Esophagus squamous epithelium (tissue), 5 donors: ENCODE measurements at regions not wholly inside any gene's neighbourhood (a gene's known extent, or its start where the extent isn't known, plus 50 kb on each side); places are given as distances from the start of the nearest gene placed in this dataset.

Experiments used
- DNase-seq: peaks from one replicate; lab custom pipeline; 2025; lab: John Stamatoyannopoulos, UW
- H3K27ac ChIP-seq, 4 donors: fragments of 200-600 bp; sonication (generic); one replicate each; pipeline ENCODE4 v1.5.1; 2016 to 2019; ENCODE audit warnings: mild to moderate bottlenecking in 1 of 4
- H3K27me3 ChIP-seq, 4 donors: fragments of 200-600 bp; sonication (generic); 1 replicate in 3 of 4; 2 replicates in 1 of 4; pipeline versions ENCODE4 v1.5.1 to v1.6.0; 2017 to 2021; ENCODE audit warnings: antibody characterized with exemption in 1 of 4
- H3K36me3 ChIP-seq, 3 donors: fragments of 200-600 bp; sonication (generic); one replicate each; pipeline ENCODE4 v1.5.1; 2016 to 2019
- H3K4me1 ChIP-seq, 3 donors: fragments of 200-600 bp; sonication (generic); one replicate each; pipeline ENCODE4 v1.5.1; 2017 to 2019
- H3K4me3 ChIP-seq, 4 donors: fragments of 200-600 bp; sonication (generic); 1 replicate in 3 of 4; 2 replicates in 1 of 4; pipeline ENCODE4 v1.5.1; 2016 to 2019; ENCODE audit warnings: mild to moderate bottlenecking in 2 of 4, moderate library complexity in 1 of 4
- H3K9me3 ChIP-seq, 3 donors: fragments of 200-600 bp; sonication (generic); one replicate each; pipeline ENCODE4 v1.5.1; 2016 to 2019
- POLR2A ChIP-seq, 4 donors: fragments of 450-650 bp; IDR thresholded peaks; one replicate each; pipeline ENCODE4 v1.6.1; 2017; ENCODE audit warnings: antibody characterized with exemption in 4 of 4, mild to moderate bottlenecking in 4 of 4, moderate library complexity in 3 of 4
- WGBS, 2 donors: methylation state at CpG; one replicate each; pipeline ENCODE4 v1.1.5; 2018; 5-methylcytosine and 5-hydroxymethylcytosine counted together
- intact Hi-C: fragments of 100-400 bp; cut with DNase I; formaldehyde crosslinking; loops from one replicate; pipeline ENCODE4 v1.15.0; 2022
- TF ChIP-seq, protein P1 (sequence below), 6 experiments: fragments of 450-650 bp in 4 of 6; fragments of 200-600 bp in 2 of 6; sonication (generic) in 2 of 6; IDR thresholded peaks; one replicate each; pipeline ENCODE4 v1.5.1; 2016 to 2019; ENCODE audit warnings: antibody characterized with exemption in 6 of 6, mild to moderate bottlenecking in 4 of 6, moderate library complexity in 4 of 6
- donor health status: DM: yes; HTN: yes; CAD: no.

- WGBS, 2 donors, result 80 to 91% methylated on average over 7 to 8 of the region's 8 CpGs
- no peaks in the 10 kb centered on the region for H3K9me3 ChIP-seq
- no peak for DNase-seq
- no peak overlapping the region for H3K4me3 ChIP-seq
- intact Hi-C loops, result no loop called here
- TF ChIP-seq POLR2A (IDR thresholded peaks at IDR 0.05), result no peak
- TF ChIP-seq, protein P1, sequence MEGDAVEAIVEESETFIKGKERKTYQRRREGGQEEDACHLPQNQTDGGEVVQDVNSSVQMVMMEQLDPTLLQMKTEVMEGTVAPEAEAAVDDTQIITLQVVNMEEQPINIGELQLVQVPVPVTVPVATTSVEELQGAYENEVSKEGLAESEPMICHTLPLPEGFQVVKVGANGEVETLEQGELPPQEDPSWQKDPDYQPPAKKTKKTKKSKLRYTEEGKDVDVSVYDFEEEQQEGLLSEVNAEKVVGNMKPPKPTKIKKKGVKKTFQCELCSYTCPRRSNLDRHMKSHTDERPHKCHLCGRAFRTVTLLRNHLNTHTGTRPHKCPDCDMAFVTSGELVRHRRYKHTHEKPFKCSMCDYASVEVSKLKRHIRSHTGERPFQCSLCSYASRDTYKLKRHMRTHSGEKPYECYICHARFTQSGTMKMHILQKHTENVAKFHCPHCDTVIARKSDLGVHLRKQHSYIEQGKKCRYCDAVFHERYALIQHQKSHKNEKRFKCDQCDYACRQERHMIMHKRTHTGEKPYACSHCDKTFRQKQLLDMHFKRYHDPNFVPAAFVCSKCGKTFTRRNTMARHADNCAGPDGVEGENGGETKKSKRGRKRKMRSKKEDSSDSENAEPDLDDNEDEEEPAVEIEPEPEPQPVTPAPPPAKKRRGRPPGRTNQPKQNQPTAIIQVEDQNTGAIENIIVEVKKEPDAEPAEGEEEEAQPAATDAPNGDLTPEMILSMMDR (IDR thresholded peaks at IDR 0.05), result no peak
- H3K27me3 ChIP-seq, result no peaks in the 10 kb centered on the region
- H3K4me1 ChIP-seq, result peaks cover 45 to 86% (median 56%) of the 10 kb centered on the region in 3 donors
- H3K27ac ChIP-seq, result no peak overlapping the region
- H3K36me3 ChIP-seq, result no peaks in the 10 kb centered on the region
Observed at GRCh38 chr12:123073962-123074801, 76.7 kb downstream of the PITPNM2 start.

- H3K9me3 ChIP-seq, result no peaks in the 10 kb centered on the region
- H3K27me3 ChIP-seq, result no peaks in the 10 kb centered on the region
- no peak for DNase-seq
- no peaks in the 10 kb centered on the region for H3K36me3 ChIP-seq
- H3K4me3 ChIP-seq, result no peak overlapping the region
- 79 to 82% methylated on average over 3 of the region's 3 CpGs for WGBS, 2 donors
- peaks cover 45 to 88% (median 56%) of the 10 kb centered on the region in 3 donors for H3K4me1 ChIP-seq
- TF ChIP-seq, protein P1 (IDR thresholded peaks at IDR 0.05), result no peak
- no peak for TF ChIP-seq POLR2A (IDR thresholded peaks at IDR 0.05)
- no peak overlapping the region for H3K27ac ChIP-seq
- intact Hi-C loops, result no loop called here
Observed at GRCh38 chr12:123073292-123073691, 77.6 kb downstream of the PITPNM2 start.

GRCh38 chr12:123071857-123072256 lies 79.0 kb downstream of the PITPNM2 start:
- H3K4me1 ChIP-seq, result peaks cover 41 to 75% (median 49%) of the 10 kb centered on the region in 3 donors
- H3K9me3 ChIP-seq, result no peaks in the 10 kb centered on the region
- intact Hi-C loops, result no loop called here
- peak overlapping the region in 3 of 4 donors; percentile 63 to 66 (median 65) for H3K27ac ChIP-seq
- H3K27me3 ChIP-seq, result no peaks in the 10 kb centered on the region
- no peak overlapping the region for H3K4me3 ChIP-seq
- no peak for DNase-seq
- H3K36me3 ChIP-seq, result no peaks in the 10 kb centered on the region
- no peak for TF ChIP-seq POLR2A (IDR thresholded peaks at IDR 0.05)
- WGBS, 2 donors, result 62 to 70% methylated on average over 4 to 5 of the region's 5 CpGs

- TF ChIP-seq, protein P1 (IDR thresholded peaks at IDR 0.05), result no peak
- TF ChIP-seq POLR2A (IDR thresholded peaks at IDR 0.05), result no peak
- Histone ChIP-seq H3K27me3 (no peaks in the 10 kb centered on the region), H3K9me3 (no peaks in the 10 kb centered on the region), H3K4me3 (no peak overlapping the region), H3K4me1 (peaks cover 35 to 75% (median 44%) of the 10 kb centered on the region in 3 donors), H3K27ac (peak overlapping the region in 3 of 4 donors; percentile 65 to 66 (median 65)), H3K36me3 (no peaks in the 10 kb centered on the region)
- 30 to 41% methylated on average over 2 to 7 of the region's 14 CpGs for WGBS, 2 donors
- intact Hi-C loops, result no loop called here
- no peak for DNase-seq
Observed at GRCh38 chr12:123071099-123071800, 79.6 kb downstream of the PITPNM2 start.

DNA sequence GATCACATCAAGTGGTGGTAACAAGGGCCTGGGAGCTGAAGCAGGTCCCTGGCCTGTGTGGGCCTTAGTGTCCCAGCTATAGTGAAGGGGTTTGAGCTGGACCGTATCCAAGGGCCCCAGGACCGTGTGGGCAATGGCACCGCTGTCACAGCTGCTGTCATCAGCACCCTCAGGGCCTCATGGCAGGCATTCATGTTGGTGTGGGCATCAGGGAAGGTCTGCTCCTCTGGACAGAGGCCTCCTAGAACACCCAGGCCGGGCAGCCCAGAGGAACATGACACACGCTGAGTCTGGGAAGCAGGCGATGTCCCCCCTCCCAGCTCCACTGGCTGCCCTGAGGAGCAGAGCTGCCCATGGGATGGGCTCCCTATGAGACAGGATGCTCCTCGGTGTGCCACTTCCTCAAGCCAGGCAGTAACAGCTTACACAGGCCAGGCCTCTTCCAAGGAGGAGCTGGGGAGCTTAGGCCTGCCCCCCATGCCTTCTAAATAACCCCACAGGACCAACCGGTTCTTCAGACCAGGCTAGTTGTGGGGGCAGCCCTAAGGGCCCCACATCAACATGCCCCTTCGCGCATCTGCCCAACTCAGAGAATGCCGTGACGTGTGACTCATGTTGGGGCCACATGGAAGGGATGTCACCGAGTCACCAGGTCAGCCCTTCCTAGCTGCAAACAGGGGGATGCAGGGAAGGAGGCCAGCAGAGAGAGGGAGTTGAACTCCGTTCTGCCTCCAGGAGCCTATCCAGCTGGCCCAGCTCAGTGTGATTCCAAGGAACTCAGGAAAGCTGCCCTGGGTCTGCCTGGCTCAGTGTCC lies 80.4 kb downstream of the PITPNM2 start:
- Histone ChIP-seq H3K9me3 (no peaks in the 10 kb centered on the region), H3K27ac (peak overlapping the region in 3 of 4 donors; percentile 65 to 66 (median 65)), H3K4me3 (no peak overlapping the region), H3K27me3 (no peaks in the 10 kb centered on the region), H3K4me1 (peaks cover 32 to 75% (median 43%) of the 10 kb centered on the region in 3 donors), H3K36me3 (no peaks in the 10 kb centered on the region)
- no CpG with 5 or more reads among the region's 14 CpGs for WGBS, 2 donors
- no peak for DNase-seq
- no peak for TF ChIP-seq POLR2A (IDR thresholded peaks at IDR 0.05)
- TF ChIP-seq, protein P1 (IDR thresholded peaks at IDR 0.05), result no peak
- intact Hi-C loops, result no loop called here
